IMR-90 (cell line): ENCODE measurements at regions not wholly inside any gene's neighbourhood (a gene's known extent, or its start where the extent isn't known, plus 50 kb on each side); places are given as distances from the start of the nearest gene placed in this dataset.

ENCODE experiments used
- ATAC-seq: fragments of 200-7000 bp; cut with Tn5 transposase; 2 replicates; pipeline ENCODE4 v1.9.1; 2020; ENCODE audit warnings: low read depth, mild to moderate bottlenecking, moderate library complexity
- BruUV-seq: library from RNA; stranded (reverse); fragments of 400-500 nt; replicated peaks from 2 replicates; lab custom pipeline; 2021; lab: Mats Ljungman, UMichigan
- CTCF ChIA-PET: fragments of 300-600 bp; formaldehyde crosslinking; extraction: SDS; loops from one replicate; lab custom pipeline; 2021; ENCODE audit warnings: antibody characterized with exemption; lab: Yijun Ruan, JAX
- POLR2A ChIA-PET: fragments of 300-600 bp; sonication (Branson Sonifier 250); formaldehyde crosslinking; loops from one replicate; lab custom pipeline; 2022; ENCODE audit warnings: antibody characterized with exemption; ENCODE audit not compliant: unreplicated experiment; lab: Charles Lee
- DNase-seq: peaks from one replicate; pipeline ENCODE4 v3.0.0; 2013
- H2AFZ ChIP-seq: replicated peaks from 2 replicates; pipeline ENCODE3; 2013; ENCODE audit warnings: low read length, mild to moderate bottlenecking; ENCODE audit not compliant: poor library complexity
- H2AK5ac ChIP-seq: 2 replicates; pipeline ENCODE4 v1.6.1; 2013; ENCODE audit warnings: low read depth, low read length, inconsistent platforms
- H2AK9ac ChIP-seq: replicated peaks from 2 replicates; pipeline ENCODE3; 2013; ENCODE audit warnings: mild to moderate bottlenecking, low read depth, low read length, moderate library complexity; ENCODE audit not compliant: poor library complexity
- H2BK120ac ChIP-seq: 2 replicates; pipeline ENCODE4 v1.6.1; 2013; ENCODE audit warnings: low read depth, low read length, inconsistent platforms
- H2BK15ac ChIP-seq: 3 replicates; pipeline ENCODE4 v1.6.1; 2013; ENCODE audit warnings: low read depth, low read length, inconsistent platforms
- H2BK20ac ChIP-seq: 2 replicates; pipeline ENCODE4 v1.6.1; 2013; ENCODE audit warnings: low read depth, mild to moderate bottlenecking, inconsistent platforms, low read length, moderate library complexity
- H2BK5ac ChIP-seq: 2 replicates; pipeline ENCODE4 v1.6.1; 2013; ENCODE audit warnings: mild to moderate bottlenecking, low read depth, low read length, inconsistent platforms; ENCODE audit not compliant: poor library complexity, severe bottlenecking
- H3K14ac ChIP-seq: replicated peaks from 2 replicates; pipeline ENCODE4 v1.6.1; 2013; ENCODE audit warnings: low read depth, low read length, inconsistent platforms
- H3K18ac ChIP-seq: 2 replicates; pipeline ENCODE4 v1.6.1; 2013; ENCODE audit warnings: low read depth, low read length, control low read depth
- H3K23ac ChIP-seq: 2 replicates; pipeline ENCODE4 v1.6.1; 2013; ENCODE audit warnings: low read depth, low read length, inconsistent platforms
- H3K27ac ChIP-seq: 2 replicates; pipeline ENCODE4 v1.5.1; 2013; ENCODE audit warnings: mild to moderate bottlenecking, control low read depth, low read length; ENCODE audit not compliant: insufficient read depth
- H3K27me3 ChIP-seq: 2 replicates; pipeline ENCODE4 v1.6.1; 2013; ENCODE audit warnings: low read length; ENCODE audit not compliant: control insufficient read depth, insufficient read depth
- H3K36me3 ChIP-seq: 2 replicates; pipeline ENCODE4 v1.6.1; 2013; ENCODE audit warnings: low read length, mixed read lengths; ENCODE audit not compliant: control insufficient read depth, insufficient read depth
- H3K4ac ChIP-seq: 2 replicates; pipeline ENCODE4 v1.6.1; 2013; ENCODE audit warnings: low read depth, low read length, inconsistent platforms
- H3K4me1 ChIP-seq: 2 replicates; pipeline ENCODE4 v1.6.1; 2013; ENCODE audit warnings: low read length, mixed read lengths; ENCODE audit not compliant: control insufficient read depth, insufficient read depth
- H3K4me2 ChIP-seq: 2 replicates; pipeline ENCODE4 v1.6.1; 2013; ENCODE audit warnings: low read depth, mild to moderate bottlenecking, control low read depth, low read length, moderate library complexity
- H3K4me3 ChIP-seq: 2 replicates; pipeline ENCODE4 v1.5.1; 2013; ENCODE audit warnings: low read depth, mild to moderate bottlenecking, control low read depth, low read length, moderate library complexity; ENCODE audit not compliant: insufficient read depth
- H3K56ac ChIP-seq: 2 replicates; pipeline ENCODE4 v1.6.1; 2013; ENCODE audit warnings: low read length, inconsistent platforms; ENCODE audit not compliant: insufficient read depth; ENCODE audit errors: extremely low read depth
- H3K79me1 ChIP-seq, 2 experiments: 2 replicates each; pipeline ENCODE4 v1.6.1; 2013; ENCODE audit warnings: low read length in 2 of 2, inconsistent platforms in 1 of 2, low read depth in 1 of 2
- H3K9ac ChIP-seq: 2 replicates; pipeline ENCODE4 v1.6.1; 2013; ENCODE audit warnings: low read depth, low read length, control low read depth
- H3K9me1 ChIP-seq: 2 replicates; pipeline ENCODE4 v1.6.1; 2013; ENCODE audit warnings: low read length, inconsistent platforms; ENCODE audit not compliant: insufficient read depth
- H3K9me3 ChIP-seq: 2 replicates; pipeline ENCODE4 v1.6.1; 2013; ENCODE audit warnings: low read length; ENCODE audit not compliant: control insufficient read depth, insufficient read depth
- H4K20me1 ChIP-seq: 2 replicates; pipeline ENCODE4 v1.6.1; 2013; ENCODE audit warnings: low read length, inconsistent platforms; ENCODE audit not compliant: insufficient read depth
- H4K5ac ChIP-seq: 2 replicates; pipeline ENCODE4 v1.6.1; 2013; ENCODE audit warnings: mild to moderate bottlenecking, low read depth, low read length, control low read depth
- H4K8ac ChIP-seq, 2 experiments: 2 replicates each; pipeline ENCODE4 v1.6.1; 2013; ENCODE audit warnings: low read depth in 2 of 2, low read length in 2 of 2, control low read depth in 1 of 2, inconsistent platforms in 1 of 2
- H4K91ac ChIP-seq: 2 replicates; pipeline ENCODE4 v1.6.1; 2013; ENCODE audit warnings: low read depth, low read length, inconsistent platforms; ENCODE audit not compliant: insufficient read depth
- BHLHE40 ChIP-seq: fragments of 150-350 bp; IDR thresholded peaks from 2 replicates; pipeline ENCODE4 v1.6.1; 2016; ENCODE audit warnings: mild to moderate bottlenecking, low read depth, low read length
- CEBPB ChIP-seq: IDR thresholded peaks from 2 replicates; pipeline ENCODE4 v1.6.1; 2012; ENCODE audit warnings: low read depth, low read length, improper control_type of control experiment
- MAFK ChIP-seq: IDR thresholded peaks from 2 replicates; pipeline ENCODE4 v1.6.1; 2012; ENCODE audit warnings: low read depth, low read length, improper control_type of control experiment
- MXI1 ChIP-seq: IDR thresholded peaks from 2 replicates; pipeline ENCODE4 v1.6.1; 2012; ENCODE audit warnings: low read depth, mild to moderate bottlenecking, low read length, moderate library complexity, borderline replicate concordance
- NFE2L2 ChIP-seq: fragments of 150-350 bp; IDR thresholded peaks from 2 replicates; pipeline ENCODE4 v1.6.1; 2016; ENCODE audit warnings: low read depth, mild to moderate bottlenecking, low read length
- POLR2A ChIP-seq: IDR thresholded peaks from 2 replicates; pipeline ENCODE4 v1.6.1; 2012; ENCODE audit warnings: mild to moderate bottlenecking, low read depth, low read length
- RAD21 ChIP-seq: IDR thresholded peaks from 2 replicates; pipeline ENCODE4 v1.6.1; 2012; ENCODE audit warnings: low read length, improper control_type of control experiment
- RCOR1 ChIP-seq: IDR thresholded peaks from 2 replicates; pipeline ENCODE4 v1.6.1; 2012; ENCODE audit warnings: mild to moderate bottlenecking, low read length, improper control_type of control experiment; ENCODE audit not compliant: insufficient replicate concordance
- RFX5 ChIP-seq: IDR thresholded peaks from 2 replicates; pipeline ENCODE4 v1.8.0; 2012; ENCODE audit warnings: low read depth, mild to moderate bottlenecking, low read length, moderate library complexity
- SMC3 ChIP-seq: fragments of 150-350 bp; IDR thresholded peaks from 2 replicates; pipeline ENCODE4 v1.6.1; 2016; ENCODE audit warnings: low read depth, mild to moderate bottlenecking, antibody characterized with exemption, low read length, moderate library complexity
- WGBS, 2 experiments: methylation state at CpG; one replicate each; pipeline versions ENCODE4 v1.1.5 to v1.1.7; 2013; ENCODE audit warnings: missing lambda C conversion rate in 2 of 2; ENCODE audit not compliant: insufficient read length in 1 of 2; ENCODE audit errors: extremely low coverage in 2 of 2; 5-methylcytosine and 5-hydroxymethylcytosine counted together
- dilution Hi-C: fragments of 300-500 bp; cut with HindIII; formaldehyde crosslinking; loops from one replicate; pipeline ENCODE4 v1.14.3; 2018; ENCODE audit warnings: low sequenced_read_pairs; ENCODE audit not compliant: unreplicated experiment
- in situ Hi-C: fragments of 300-500 bp; cut with MboI; formaldehyde crosslinking; loops from 3 replicates; pipeline ENCODE4 v1.14.3; 2019; ENCODE audit warnings: low sequenced_read_pairs, inconsistent platforms, mixed read lengths
- intact Hi-C: fragments of 100-400 bp; cut with micrococcal nuclease; formaldehyde crosslinking; loops from 2 replicates; pipeline ENCODE4 v1.10.0; 2022
- TF ChIP-seq, protein P1 (sequence below): fragments of 150-350 bp; IDR thresholded peaks from 2 replicates; pipeline ENCODE4 v1.6.1; 2017; ENCODE audit warnings: mild to moderate bottlenecking, antibody characterized with exemption, low read length, low read depth
- TF ChIP-seq, protein P2 (sequence below): fragments of 150-350 bp; IDR thresholded peaks from 2 replicates; pipeline ENCODE4 v1.6.1; 2016; ENCODE audit warnings: low read depth, mild to moderate bottlenecking, low read length, moderate library complexity, borderline replicate concordance
- TF ChIP-seq, protein P3 (sequence below): conservative IDR thresholded peaks from 2 replicates; pipeline ENCODE4 v1.5.1; 2012; ENCODE audit warnings: mild to moderate bottlenecking, low read depth, low read length, improper control_type of control experiment

DNA sequence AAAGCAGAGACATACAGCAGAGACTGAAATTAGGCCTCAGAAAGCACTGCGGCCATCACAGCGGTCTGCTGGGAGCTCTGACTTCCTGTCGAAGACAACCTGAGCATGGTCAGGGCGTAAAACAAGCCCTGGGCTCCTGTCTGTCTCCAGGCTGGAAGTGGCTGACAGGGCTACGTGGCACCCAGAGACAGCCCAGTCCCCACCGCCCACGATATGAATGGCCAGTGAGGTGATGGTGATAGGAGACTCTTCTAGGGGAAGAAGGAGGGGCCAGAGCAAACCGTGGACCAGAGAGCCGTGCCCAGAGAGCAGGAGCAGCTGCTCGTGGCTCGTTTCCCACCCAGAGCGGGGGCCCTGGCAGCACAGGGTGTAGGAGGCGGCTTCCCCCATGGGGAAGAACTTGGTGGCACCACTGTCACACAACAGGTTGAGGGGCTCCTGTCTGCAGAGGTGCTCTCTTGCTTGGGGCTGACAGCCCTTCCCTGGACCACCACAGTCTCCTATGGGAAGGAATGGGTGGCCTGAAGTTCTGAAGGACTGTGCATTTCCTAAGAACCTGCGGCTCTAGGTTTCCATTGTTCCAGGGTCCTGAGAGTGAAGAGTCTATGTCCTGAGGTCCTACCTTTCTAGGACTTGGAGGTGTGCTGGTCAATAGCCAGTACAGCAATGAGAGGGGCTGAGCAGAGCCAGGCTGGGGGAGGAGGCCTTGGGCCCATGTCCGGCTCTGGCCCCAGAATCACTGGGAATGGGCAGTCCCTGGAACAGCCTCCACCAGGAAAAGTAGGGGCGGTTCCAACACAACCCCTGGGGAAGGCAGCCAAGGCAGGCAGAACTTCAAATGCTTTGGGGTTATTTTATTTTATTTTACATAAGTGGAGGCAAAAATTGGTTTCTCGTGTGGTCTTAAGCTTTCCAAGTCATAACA lies 56.4 kb downstream of the BARX1 start (continued):
- TF ChIP-seq CEBPB: no peak

DNA sequence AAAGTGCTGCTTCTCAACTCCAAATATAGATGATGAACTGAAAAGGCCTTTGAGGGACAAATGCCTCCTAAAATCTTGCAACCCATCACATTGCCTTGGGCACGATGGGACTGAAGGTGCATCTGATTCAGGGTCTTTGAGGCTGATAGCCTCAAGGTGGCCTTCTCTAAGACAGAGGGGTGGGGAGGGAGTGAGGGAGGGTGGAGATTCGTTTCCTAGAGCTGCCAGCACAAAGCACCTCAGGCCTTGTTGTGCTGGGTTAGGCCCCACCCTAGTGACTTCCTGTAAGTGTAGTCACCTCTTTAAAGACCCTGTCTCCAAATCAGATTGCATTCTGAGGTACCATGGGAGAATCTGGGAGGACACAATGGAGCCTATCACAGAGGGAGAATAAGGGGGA lies 57.1 kb downstream of the BARX1 start:
- H4K20me1 ChIP-seq: no peaks in the 10 kb centered on the region
- H3K18ac ChIP-seq: no peak overlapping the region
- H3K14ac ChIP-seq: no peak overlapping the region
- no peak overlapping the region for H3K4me2 ChIP-seq
- H2BK5ac ChIP-seq: no peak overlapping the region
- no peak for DNase-seq
- intact Hi-C loops: no loop called here
- H3K23ac ChIP-seq: no peak overlapping the region
- no peak overlapping the region for H2BK15ac ChIP-seq
- H3K56ac ChIP-seq: no peak overlapping the region
- no peak overlapping the region for H2AK5ac ChIP-seq
- H3K9me1 ChIP-seq: no peaks in the 10 kb centered on the region
- H3K27ac ChIP-seq: no peak overlapping the region
- ChIA-PET POLR2A (no interaction called here), CTCF (no interaction called here)
- no peak overlapping the region for H2BK120ac ChIP-seq
- dilution Hi-C loops: no loop called here
- no CpG with 5 or more reads among the region's 2 CpGs for WGBS, 2 experiments
- no peaks in the 10 kb centered on the region; the same call in 1 of the 2 replicates for H3K27me3 ChIP-seq
- no peaks in the 10 kb centered on the region for H3K4me1 ChIP-seq
- no peak overlapping the region for H3K4me3 ChIP-seq
- no peaks in the 10 kb centered on the region for H3K36me3 ChIP-seq
- no peak overlapping the region for H2AFZ ChIP-seq
- ATAC-seq: no peak
- H4K91ac ChIP-seq: no peak overlapping the region
- H2AK9ac ChIP-seq: no peak overlapping the region
- no peak overlapping the region for H4K5ac ChIP-seq
- no peak overlapping the region for H3K4ac ChIP-seq
- no TSS peak for BruUV-seq
- no peak overlapping the region for H3K9ac ChIP-seq
- in situ Hi-C loops: no loop called here
- no peak overlapping the region for H4K8ac ChIP-seq
- no peaks in the 10 kb centered on the region for H3K79me1 ChIP-seq
- H2BK20ac ChIP-seq: no peak overlapping the region
- H3K9me3 ChIP-seq: no peaks in the 10 kb centered on the region
- no peak for TF ChIP-seq MAFK
- TF ChIP-seq NFE2L2: no peak
- TF ChIP-seq POLR2A: no peak
- TF ChIP-seq, protein P1, sequence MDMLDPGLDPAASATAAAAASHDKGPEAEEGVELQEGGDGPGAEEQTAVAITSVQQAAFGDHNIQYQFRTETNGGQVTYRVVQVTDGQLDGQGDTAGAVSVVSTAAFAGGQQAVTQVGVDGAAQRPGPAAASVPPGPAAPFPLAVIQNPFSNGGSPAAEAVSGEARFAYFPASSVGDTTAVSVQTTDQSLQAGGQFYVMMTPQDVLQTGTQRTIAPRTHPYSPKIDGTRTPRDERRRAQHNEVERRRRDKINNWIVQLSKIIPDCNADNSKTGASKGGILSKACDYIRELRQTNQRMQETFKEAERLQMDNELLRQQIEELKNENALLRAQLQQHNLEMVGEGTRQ: no peak
- TF ChIP-seq BHLHE40: no peak
- TF ChIP-seq SMC3: no peak
- no peak for TF ChIP-seq RCOR1
- TF ChIP-seq, protein P2, sequence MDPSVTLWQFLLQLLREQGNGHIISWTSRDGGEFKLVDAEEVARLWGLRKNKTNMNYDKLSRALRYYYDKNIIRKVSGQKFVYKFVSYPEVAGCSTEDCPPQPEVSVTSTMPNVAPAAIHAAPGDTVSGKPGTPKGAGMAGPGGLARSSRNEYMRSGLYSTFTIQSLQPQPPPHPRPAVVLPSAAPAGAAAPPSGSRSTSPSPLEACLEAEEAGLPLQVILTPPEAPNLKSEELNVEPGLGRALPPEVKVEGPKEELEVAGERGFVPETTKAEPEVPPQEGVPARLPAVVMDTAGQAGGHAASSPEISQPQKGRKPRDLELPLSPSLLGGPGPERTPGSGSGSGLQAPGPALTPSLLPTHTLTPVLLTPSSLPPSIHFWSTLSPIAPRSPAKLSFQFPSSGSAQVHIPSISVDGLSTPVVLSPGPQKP: no peak
- TF ChIP-seq MXI1: no peak
- no peak for TF ChIP-seq RFX5
- TF ChIP-seq CEBPB: no peak
- TF ChIP-seq RAD21: no peak
- TF ChIP-seq, protein P3, sequence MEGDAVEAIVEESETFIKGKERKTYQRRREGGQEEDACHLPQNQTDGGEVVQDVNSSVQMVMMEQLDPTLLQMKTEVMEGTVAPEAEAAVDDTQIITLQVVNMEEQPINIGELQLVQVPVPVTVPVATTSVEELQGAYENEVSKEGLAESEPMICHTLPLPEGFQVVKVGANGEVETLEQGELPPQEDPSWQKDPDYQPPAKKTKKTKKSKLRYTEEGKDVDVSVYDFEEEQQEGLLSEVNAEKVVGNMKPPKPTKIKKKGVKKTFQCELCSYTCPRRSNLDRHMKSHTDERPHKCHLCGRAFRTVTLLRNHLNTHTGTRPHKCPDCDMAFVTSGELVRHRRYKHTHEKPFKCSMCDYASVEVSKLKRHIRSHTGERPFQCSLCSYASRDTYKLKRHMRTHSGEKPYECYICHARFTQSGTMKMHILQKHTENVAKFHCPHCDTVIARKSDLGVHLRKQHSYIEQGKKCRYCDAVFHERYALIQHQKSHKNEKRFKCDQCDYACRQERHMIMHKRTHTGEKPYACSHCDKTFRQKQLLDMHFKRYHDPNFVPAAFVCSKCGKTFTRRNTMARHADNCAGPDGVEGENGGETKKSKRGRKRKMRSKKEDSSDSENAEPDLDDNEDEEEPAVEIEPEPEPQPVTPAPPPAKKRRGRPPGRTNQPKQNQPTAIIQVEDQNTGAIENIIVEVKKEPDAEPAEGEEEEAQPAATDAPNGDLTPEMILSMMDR: no peak
